Central memory CD8-positive, alpha-beta T cell (primary cell): ENCODE measurements at regions not wholly inside any gene's neighbourhood (a gene's known extent, or its start where the extent isn't known, plus 50 kb on each side); places are given as distances from the start of the nearest gene placed in this dataset.

Experiments
- ATAC-seq: fragments of 150-1000 bp; cut with Tn5 transposase; replicated peaks from 2 replicates; pipeline ENCODE4 v1.10.0; 2022; ENCODE audit warnings: mild to moderate bottlenecking, moderate FRiP score, moderate number of reproducible peaks; ENCODE audit not compliant: poor library complexity, severe bottlenecking; ENCODE audit errors: extremely low read depth
- DNase-seq, 2 donors: peaks; one replicate each; pipeline ENCODE4 v3.0.0; 2021; ENCODE audit warnings: low spot score in 2 of 2
- H3K27ac Mint-ChIP-seq: one replicate; pipeline ENCODE4 v1.8.0; 2022; ENCODE audit warnings: low read depth, mild to moderate bottlenecking, moderate library complexity, mixed read lengths
- H3K27me3 Mint-ChIP-seq: one replicate; pipeline ENCODE4 v1.8.0; 2022; ENCODE audit warnings: mixed read lengths
- H3K36me3 Mint-ChIP-seq: one replicate; pipeline ENCODE4 v1.8.0; 2022; ENCODE audit warnings: mild to moderate bottlenecking, moderate library complexity, mixed read lengths; ENCODE audit not compliant: insufficient read depth
- H3K4me1 Mint-ChIP-seq: one replicate; pipeline ENCODE4 v1.8.0; 2022; ENCODE audit warnings: mixed read lengths
- H3K4me3 Mint-ChIP-seq: one replicate; pipeline ENCODE4 v1.8.0; 2022; ENCODE audit warnings: mild to moderate bottlenecking, moderate library complexity, mixed read lengths
- H3K9me3 Mint-ChIP-seq: one replicate; pipeline ENCODE4 v1.8.0; 2022; ENCODE audit warnings: mixed read lengths

DNA sequence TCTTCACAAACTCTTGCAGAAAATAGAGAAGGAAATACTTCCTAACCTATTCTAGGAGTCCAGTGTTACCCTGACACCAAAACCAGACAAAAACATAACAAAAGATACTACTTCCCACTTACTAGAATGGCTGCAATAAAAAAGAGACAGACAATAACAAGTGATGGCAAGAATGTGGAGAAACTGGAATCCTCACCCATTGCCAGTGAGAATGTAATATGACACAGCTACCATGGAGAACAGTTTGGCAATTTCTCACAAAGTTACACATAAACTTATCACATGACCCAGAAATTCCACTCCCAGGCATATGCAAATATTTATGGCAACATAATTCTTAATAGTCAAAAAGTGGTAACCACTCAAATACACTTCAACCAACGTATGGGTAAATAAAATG, 209.8 kb upstream of the CTAGE1 start:
- Mint-ChIP-seq H3K9me3 (peaks cover 6% of the 10 kb centered on the region), H3K27ac (no peak overlapping the region), H3K4me3 (no peak overlapping the region), H3K36me3 (no peaks in the 10 kb centered on the region), H3K4me1 (no peaks in the 10 kb centered on the region), H3K27me3 (peaks cover 38% of the 10 kb centered on the region)
- no peak for DNase-seq
- no peak for ATAC-seq

GRCh38 chr18:22628795-22629510, 211.2 kb upstream of the CTAGE1 start:
- H3K4me1 Mint-ChIP-seq: no peaks in the 10 kb centered on the region
- DNase-seq (no peak), ATAC-seq (no peak)
- H3K4me3 Mint-ChIP-seq: no peak overlapping the region
- no peaks in the 10 kb centered on the region for H3K36me3 Mint-ChIP-seq
- H3K27ac Mint-ChIP-seq: no peak overlapping the region
- peaks cover 6% of the 10 kb centered on the region for H3K9me3 Mint-ChIP-seq
- peaks cover 38% of the 10 kb centered on the region for H3K27me3 Mint-ChIP-seq

DNA sequence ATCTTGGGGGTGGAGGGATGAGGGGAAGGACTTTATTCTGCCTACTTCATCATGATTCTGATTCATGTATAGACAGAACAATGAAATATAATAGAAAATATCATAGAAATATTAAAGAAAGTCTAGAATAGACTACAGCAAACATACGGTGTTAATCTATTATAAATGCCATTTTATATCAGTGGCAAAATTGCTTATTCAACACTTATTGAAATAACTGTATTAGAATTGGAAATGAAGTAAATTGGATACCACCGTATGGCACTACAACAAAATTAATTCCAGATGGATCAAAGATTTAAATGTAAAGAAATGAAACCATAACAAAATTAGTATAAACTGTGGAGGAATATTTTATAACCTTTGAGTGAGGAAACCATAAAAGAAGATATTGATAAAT, 213.3 kb upstream of the CTAGE1 start:
- H3K27ac Mint-ChIP-seq: no peak overlapping the region
- H3K4me3 Mint-ChIP-seq: no peak overlapping the region
- H3K36me3 Mint-ChIP-seq: peaks cover 3% of the 10 kb centered on the region

DNA sequence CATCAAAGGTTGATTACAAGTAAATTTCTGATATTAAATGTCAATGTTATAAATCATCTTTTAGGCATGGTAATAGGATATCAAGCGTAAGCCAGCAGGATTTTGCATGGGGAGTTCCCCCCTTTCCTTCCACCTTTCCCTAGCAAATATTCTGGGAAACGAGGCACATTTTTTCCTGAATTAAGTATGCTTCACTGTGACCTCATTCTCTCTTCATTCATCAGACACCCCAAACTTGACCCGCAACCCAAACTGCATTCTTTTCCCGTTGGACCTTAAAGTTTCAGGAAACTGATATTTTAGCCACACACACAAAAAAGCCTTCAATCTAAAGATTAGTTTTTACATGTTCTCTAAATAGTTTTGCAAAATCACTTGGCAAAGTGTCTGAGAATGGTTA, 214.5 kb upstream of the CTAGE1 start:
- H3K4me3 Mint-ChIP-seq: no peak overlapping the region
- ATAC-seq: no peak
- H3K9me3 Mint-ChIP-seq: peaks cover 10% of the 10 kb centered on the region

More for the DNA sequence above, 213.3 kb upstream of the CTAGE1 start:
- no peaks in the 10 kb centered on the region for H3K4me1 Mint-ChIP-seq
- no peak for ATAC-seq
- H3K9me3 Mint-ChIP-seq: peaks cover 9% of the 10 kb centered on the region
- H3K27me3 Mint-ChIP-seq: peaks cover 46% of the 10 kb centered on the region
- no peak for DNase-seq

GRCh38 chr18:22634464-22634863, 216.7 kb upstream of the CTAGE1 start:
- peaks cover 3% of the 10 kb centered on the region for H3K36me3 Mint-ChIP-seq
- H3K27me3 Mint-ChIP-seq: peaks cover 43% of the 10 kb centered on the region
- no peak overlapping the region for H3K27ac Mint-ChIP-seq
- H3K9me3 Mint-ChIP-seq: peaks cover 10% of the 10 kb centered on the region
- ATAC-seq (no peak), DNase-seq (no peak)
- no peaks in the 10 kb centered on the region for H3K4me1 Mint-ChIP-seq
- no peak overlapping the region for H3K4me3 Mint-ChIP-seq

More for the DNA sequence above, 214.5 kb upstream of the CTAGE1 start:
- Mint-ChIP-seq H3K27me3 (peaks cover 38% of the 10 kb centered on the region), H3K36me3 (peaks cover 3% of the 10 kb centered on the region), H3K4me1 (no peaks in the 10 kb centered on the region), H3K27ac (no peak overlapping the region)
- DNase-seq: no peak

GRCh38 chr18:22637787-22638186, 220.1 kb upstream of the CTAGE1 start:
- no peaks in the 10 kb centered on the region for H3K4me1 Mint-ChIP-seq
- no peak for ATAC-seq
- DNase-seq: no peak
- H3K9me3 Mint-ChIP-seq: peaks cover 10% of the 10 kb centered on the region
- peaks cover 58% of the 10 kb centered on the region for H3K27me3 Mint-ChIP-seq
- H3K27ac Mint-ChIP-seq: no peak overlapping the region
- H3K36me3 Mint-ChIP-seq: peaks cover 3% of the 10 kb centered on the region
- H3K4me3 Mint-ChIP-seq: no peak overlapping the region

- ATAC-seq (no peak), DNase-seq (no peak)
- Mint-ChIP-seq H3K4me3 (no peak overlapping the region), H3K4me1 (no peaks in the 10 kb centered on the region), H3K27me3 (peaks cover 58% of the 10 kb centered on the region), H3K27ac (no peak overlapping the region), H3K9me3 (peaks cover 10% of the 10 kb centered on the region), H3K36me3 (peaks cover 3% of the 10 kb centered on the region)
These were observed 221.3 kb upstream of the CTAGE1 start for GRCh38 chr18:22639026-22639463.

- Mint-ChIP-seq H3K27me3 (peaks cover 57% of the 10 kb centered on the region), H3K9me3 (peaks cover 10% of the 10 kb centered on the region), H3K36me3 (peaks cover 1% of the 10 kb centered on the region), H3K27ac (no peak overlapping the region), H3K4me1 (no peaks in the 10 kb centered on the region), H3K4me3 (no peak overlapping the region)
- DNase-seq (no peak), ATAC-seq (no peak)
These were observed 221.8 kb upstream of the CTAGE1 start for GRCh38 chr18:22639561-22639960.

DNA sequence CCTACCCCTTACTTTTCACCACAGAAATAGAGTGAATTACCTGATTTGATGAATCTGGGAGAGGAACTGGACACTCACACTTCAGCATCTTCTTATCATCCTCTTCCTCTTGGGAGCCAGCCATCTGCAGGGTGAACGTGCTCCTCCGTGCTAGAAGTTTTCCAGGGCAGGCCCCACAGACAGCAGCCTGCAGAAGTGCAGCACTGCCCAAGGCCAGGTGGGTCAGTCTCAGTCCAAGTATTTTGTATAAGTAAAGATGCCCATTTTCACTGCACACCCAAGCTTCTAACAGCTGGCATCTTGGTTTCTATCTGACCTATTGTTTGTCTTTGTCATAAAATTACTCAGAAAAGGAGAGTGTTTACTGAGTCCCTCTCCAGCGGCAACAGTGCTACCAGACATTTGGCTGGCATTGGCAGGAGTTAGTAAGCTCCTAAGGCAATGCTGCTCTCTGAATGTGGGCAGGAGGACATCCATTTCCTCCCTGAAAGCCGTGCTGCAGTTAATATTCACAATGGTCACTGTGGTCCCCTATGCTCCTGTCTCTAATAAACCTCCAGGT, 222.6 kb upstream of the CTAGE1 start:
- no peak for ATAC-seq
- Mint-ChIP-seq H3K4me1 (no peaks in the 10 kb centered on the region), H3K27me3 (peaks cover 57% of the 10 kb centered on the region), H3K9me3 (peaks cover 8% of the 10 kb centered on the region), H3K27ac (no peak overlapping the region), H3K4me3 (no peak overlapping the region), H3K36me3 (no peaks in the 10 kb centered on the region)
- no peak for DNase-seq

DNA sequence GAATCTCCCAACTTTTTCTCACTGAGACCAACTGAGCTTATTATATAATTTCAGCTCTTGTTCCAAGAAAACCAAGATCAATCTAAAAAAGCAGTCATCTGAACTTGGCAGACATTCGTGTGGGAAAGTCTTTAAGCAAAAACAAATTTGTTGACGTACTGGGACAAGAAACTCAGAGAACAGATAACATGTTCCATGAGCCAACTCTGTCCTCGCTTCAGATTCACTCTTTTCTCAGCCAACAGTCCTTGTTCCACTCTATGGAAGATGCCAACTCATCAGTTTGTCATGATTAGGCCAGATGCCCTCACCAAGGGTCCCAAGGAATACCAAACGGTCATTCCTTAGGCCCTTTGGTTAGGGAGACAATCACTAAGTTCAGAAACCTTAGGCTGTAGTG, 224.2 kb upstream of the CTAGE1 start:
- DNase-seq: no peak
- no peaks in the 10 kb centered on the region for H3K36me3 Mint-ChIP-seq
- H3K27me3 Mint-ChIP-seq: peaks cover 47% of the 10 kb centered on the region
- no peak overlapping the region for H3K4me3 Mint-ChIP-seq
- H3K9me3 Mint-ChIP-seq: no peaks in the 10 kb centered on the region
- no peak for ATAC-seq
- no peaks in the 10 kb centered on the region for H3K4me1 Mint-ChIP-seq
- no peak overlapping the region for H3K27ac Mint-ChIP-seq

DNA sequence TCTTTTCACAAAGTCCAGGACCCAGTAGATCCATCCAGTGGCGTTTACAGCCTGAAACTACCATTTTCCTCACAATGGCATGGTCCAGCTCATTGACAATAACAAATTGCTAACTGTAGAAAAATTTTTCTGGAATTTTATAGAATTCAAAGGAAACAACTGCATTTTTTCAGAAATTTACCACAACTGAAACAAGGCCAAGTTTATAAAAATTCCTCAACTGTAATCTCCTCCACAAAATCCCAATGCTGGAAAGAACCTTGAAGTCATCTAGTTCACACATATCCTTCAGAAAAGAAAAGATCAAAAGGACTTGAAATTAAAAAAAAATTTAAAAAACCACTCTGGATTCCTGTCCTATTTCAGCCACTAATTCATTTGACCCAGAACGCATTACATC, 226.0 kb upstream of the CTAGE1 start:
- no peaks in the 10 kb centered on the region for H3K9me3 Mint-ChIP-seq
- no peaks in the 10 kb centered on the region for H3K36me3 Mint-ChIP-seq
- no peaks in the 10 kb centered on the region for H3K4me1 Mint-ChIP-seq
- ATAC-seq (no peak), DNase-seq (no peak)
- H3K4me3 Mint-ChIP-seq: no peak overlapping the region
- peaks cover 32% of the 10 kb centered on the region for H3K27me3 Mint-ChIP-seq
- H3K27ac Mint-ChIP-seq: no peak overlapping the region

GRCh38 chr18:22650247-22650646, 232.5 kb upstream of the CTAGE1 start:
- Mint-ChIP-seq H3K4me3 (no peak overlapping the region), H3K4me1 (no peaks in the 10 kb centered on the region), H3K36me3 (no peaks in the 10 kb centered on the region), H3K27ac (no peak overlapping the region), H3K9me3 (peaks cover 8% of the 10 kb centered on the region), H3K27me3 (peaks cover 30% of the 10 kb centered on the region)
- ATAC-seq (no peak), DNase-seq (no peak)

DNA sequence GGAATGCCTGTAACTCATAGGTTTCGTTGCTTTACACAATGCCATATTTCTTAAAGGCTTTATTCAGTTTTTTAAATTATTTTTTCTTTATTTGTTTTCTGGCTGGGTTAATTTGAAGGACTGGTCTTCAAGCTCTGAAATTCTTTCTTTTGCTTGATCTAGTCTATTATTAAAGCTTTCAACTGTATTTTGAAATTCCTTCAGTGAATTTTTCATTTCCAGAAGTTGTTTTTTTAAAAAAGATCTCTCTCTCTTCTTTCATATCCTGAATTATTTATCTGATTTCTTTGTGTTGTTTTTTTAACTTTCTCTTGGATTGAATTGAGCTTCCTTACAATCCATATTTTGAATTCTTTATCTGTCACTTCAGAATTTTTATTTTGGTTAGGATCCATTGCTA, 239.9 kb upstream of the CTAGE1 start:
- H3K27me3 Mint-ChIP-seq: peaks cover 63% of the 10 kb centered on the region
- no peak overlapping the region for H3K4me3 Mint-ChIP-seq
- no peaks in the 10 kb centered on the region for H3K4me1 Mint-ChIP-seq
- no peak for DNase-seq
- H3K9me3 Mint-ChIP-seq: peaks cover 27% of the 10 kb centered on the region
- no peak for ATAC-seq
- no peak overlapping the region for H3K27ac Mint-ChIP-seq
- H3K36me3 Mint-ChIP-seq: no peaks in the 10 kb centered on the region
